ENCODE measurements at regions not wholly inside any gene's neighbourhood (a gene's known extent, or its start where the extent isn't known, plus 50 kb on each side); places are given as distances from the start of the nearest gene placed in this dataset.

DNA sequence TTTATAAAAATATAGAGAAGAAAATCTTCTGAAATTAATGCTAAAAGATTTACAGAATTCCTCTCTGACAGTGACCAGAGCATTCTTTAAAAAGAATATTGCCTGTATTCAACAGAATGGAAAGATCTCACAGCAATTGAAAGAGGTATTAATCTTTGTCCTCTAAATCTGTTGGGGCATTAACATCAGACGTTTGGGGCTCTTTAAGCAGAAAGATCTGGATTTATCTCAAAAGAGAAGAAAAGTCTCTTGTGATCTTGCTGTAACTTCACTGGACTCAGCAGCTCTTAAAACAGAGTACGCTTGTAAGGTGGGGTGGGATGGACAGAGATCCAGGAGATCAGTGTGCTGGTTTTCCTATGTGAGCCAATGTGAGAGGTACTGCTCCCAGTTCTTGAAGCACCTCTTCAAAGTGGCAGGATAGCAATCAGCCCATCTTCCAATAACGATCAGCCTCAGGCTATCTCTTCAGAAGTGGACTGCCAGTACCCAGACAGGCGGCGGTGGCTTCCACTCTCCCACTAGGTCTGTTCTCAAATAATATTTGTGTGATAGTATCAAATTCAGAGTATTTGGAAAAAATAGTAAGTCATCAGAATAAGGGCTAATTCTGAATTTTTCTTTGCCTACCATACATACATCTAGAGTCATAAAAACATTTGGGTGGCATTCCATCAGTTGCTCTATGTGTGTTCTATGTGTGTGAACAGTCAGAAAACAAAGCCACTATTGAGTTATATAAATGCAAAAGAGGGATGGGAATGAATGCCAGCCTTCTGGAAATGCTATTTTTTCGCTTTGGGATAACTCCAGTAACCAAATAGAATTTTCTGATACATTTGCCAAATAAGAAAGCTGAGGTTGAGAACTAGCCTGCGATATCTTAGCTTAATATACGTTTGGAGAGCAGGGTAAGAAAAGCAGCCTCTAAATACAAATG, 237.4 kb upstream of the RGS6 start:
- no peak for DNase-seq

DNA sequence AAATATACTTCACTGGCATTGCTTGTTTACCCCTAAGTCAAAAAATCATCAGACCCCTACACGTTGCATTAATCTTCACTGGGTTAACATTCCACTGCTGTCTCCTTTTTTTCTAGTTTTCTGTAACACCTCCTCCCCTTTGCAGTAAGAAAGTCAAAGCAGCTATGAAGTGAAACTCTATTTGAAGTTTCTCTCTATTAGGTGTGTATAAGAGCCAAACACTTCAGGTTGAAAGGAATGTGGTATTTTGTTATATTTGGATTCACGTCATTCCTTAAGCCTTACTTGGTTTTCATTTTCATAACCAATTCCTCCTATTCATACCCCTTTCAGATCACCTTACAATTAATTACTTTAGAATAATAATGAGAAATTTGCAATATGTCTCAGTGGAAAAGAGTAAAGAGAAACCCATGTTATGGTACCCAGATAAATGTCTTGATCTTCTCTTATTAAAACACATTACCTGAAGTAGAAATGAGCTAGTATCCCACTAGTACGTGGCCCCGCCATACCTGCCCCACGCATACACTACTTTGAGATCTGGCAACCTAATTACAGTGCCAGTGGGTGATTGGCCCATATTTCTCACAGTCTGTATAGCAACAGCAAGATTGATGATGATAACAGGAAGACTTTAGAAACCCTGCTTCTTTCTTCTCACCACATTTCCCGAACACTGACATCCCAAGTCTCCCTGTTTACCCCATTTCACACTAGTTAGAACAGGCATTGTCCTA, 236.4 kb upstream of the RGS6 start:
- no peak for DNase-seq

DNA sequence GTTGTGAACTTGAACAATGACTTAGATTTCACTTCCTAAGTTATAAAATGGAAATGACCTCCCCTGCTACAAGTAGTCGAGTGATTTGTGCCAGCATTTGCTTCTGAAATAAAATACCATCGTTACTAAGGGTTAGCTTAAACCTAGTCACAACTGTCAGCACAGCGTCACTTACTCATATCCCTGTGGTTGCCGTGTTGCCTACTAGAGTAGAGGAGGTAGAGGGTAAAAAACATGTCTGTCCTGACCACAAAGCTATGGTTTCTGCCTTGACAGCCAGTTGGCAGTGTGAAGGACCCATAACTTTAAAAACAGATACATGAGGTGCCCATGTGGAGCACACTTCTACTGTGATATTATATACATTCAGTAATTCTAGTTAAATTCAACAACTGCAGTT, 234.2 kb upstream of the RGS6 start:
- no peak for DNase-seq

DNA sequence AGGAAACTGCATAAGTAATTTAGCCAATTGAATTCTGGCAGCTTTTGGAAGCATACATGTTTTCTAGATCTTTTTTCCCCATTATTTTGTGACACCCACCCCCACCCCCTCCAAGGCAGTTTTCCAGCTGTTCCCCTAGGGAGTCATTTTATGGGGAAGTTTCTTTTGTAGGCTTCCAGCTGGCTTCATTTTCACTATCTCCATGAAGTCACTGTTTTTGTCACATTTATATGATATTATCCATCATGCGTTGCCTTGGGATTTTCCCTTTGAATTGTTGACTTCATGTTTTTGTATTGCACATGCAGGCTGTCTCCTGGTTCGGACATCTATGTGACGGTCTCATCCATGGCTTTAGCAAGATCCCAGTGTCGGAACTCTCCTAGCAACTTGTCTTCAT, 233.6 kb upstream of the RGS6 start:
- DNase-seq: no peak

DNA sequence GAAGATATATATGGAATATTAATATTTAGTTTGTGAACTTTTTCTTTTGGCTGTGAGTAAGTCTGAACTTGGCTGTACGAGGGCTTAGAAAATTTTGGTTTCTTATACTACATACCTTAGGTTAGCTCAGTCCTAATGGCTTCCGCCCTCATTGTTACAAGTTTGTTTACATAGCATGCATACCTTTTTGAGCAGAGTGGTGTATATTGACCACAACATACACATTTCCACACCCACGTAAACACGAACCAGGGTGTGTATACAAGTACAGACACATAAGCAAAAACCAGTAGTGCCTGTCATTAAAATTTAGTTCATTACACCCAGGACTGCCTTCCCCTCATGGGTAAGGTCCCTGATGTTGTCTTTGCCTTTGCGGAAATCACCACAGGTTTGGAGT, 230.2 kb upstream of the RGS6 start:
- no peak for DNase-seq

DNA sequence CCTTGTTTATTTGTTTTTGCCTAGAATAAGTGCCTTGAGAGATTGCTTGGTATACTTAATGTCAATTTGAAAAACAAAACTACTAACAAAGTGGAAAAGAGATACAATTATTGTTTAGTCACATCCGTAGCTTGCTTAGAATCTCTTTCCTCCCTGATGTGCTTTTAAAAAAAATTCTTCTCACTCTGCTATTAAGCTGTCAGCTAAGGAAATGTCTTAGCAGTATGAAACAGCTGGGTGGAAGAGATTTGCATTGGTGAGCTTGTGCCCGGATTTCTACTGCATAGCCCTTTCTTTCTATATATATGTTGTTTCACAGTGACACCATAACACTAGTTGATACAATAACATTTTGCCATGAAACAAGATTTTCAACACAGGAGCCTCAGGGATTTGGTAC, 229.4 kb upstream of the RGS6 start:
- no peak for DNase-seq

DNA sequence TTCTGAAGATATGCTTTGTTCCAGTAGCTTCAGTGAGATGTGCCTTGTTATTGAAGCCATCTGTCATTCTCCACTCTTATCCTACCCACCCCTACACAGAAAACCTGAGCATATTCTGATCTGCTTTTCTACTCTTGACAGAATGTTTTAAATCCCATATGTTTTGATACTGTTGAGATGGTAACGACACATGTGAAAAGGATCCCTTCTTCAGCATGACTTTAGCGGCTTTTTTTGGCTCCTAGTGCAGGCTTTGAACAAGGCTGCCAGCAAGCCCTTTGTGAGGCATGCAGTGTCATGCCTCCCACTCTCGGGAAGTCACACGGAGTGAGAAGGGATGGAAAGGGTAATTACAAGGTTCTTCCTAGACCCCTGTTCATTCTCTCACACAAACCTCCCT, 228.8 kb upstream of the RGS6 start:
- DNase-seq: no peak

DNA sequence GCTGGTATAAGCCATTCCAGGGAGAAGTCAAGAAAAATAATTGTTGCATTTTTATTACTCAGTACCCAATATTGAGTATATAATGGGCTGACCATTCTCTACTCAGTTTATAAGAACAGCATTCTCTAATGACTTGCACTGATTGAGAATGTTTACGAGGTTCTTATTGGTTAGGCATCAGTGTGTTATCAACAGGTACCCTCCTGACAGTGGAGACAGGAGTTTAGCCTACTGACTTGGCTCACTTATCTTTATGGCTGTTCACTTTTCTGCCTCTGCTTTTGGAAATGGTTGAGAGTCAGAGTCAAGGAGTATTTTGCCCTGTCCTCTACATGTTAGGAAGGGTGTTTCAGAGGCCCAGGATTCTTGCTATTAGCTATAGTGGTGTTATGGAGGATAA, 228.0 kb upstream of the RGS6 start:
- no peak for DNase-seq

DNA sequence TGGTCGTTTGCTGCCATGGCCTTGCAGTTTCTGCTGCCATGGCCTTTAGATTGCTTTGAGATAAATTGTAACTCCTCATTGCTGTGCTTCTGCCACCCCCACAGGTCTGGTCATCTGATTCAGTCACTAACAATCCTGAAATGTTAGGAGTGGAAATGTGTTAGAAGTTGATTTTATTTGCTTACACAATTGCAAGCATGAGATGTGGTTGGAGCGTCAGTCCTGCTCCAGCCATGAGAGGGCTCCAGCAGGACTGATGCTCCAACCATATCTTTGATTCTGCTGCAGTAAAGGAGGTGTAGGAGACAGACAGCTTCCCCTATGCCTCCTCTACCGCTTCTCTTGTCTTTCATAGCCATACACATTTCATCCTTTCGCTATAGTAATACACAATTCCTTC, 226.8 kb upstream of the RGS6 start:
- DNase-seq: no peak

DNA sequence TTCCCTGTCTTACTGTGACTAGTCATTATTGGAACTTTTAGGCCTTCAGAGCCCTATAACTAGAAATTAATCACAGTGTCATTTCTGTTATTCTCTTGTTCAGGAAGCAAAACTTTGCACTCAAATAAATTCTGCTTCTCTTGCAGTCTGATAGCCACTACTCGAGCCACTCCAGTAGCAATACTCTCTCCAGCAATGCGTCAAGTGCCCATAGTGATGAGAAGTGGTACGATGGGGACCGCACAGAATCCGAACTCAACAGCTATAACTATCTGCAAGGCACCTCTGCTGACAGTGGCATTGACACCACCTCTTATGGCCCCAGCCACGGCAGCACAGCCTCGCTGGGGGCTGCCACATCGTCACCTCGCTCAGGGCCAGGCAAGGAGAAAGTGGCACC, 223.2 kb upstream of the RGS6 start:
- DNase-seq: no peak

DNA sequence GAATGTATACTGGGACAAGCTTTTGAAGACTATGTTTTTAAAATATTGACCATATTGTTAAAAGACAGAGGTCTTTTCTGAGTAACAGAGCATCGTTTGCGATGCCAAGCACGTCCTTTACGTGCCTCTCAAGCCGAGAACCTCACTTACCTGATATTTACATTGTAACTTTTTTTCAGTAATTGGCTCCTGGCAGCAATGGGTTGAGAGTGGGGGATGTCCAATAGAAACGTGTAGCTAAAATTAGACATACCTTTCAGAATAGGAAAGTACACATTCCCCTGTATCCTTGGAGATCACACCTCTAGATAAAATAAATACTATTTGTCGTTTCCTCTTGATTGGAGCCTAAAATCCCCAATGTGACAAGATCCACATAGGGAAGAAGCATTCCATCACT, 222.2 kb upstream of the RGS6 start:
- DNase-seq: no peak

DNA sequence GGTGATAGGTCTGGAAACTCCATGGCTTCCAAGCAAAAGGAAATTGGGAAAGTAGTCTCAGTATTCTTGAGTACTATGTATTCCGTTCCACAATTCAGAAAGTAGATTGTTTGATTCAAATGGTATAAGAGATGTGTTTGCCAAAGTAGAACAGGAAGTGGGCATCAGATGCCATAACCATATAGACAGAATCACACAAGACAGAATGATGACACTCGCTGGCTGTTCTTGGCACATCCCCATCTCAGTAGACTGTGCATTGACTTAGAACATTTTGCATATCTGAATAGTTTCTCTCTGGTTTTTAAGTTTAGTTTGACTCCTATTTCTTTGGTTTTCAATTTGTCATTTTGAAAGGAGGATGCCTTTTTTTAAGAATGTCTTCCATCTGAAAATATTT, 221.1 kb upstream of the RGS6 start:
- no peak for DNase-seq

DNA sequence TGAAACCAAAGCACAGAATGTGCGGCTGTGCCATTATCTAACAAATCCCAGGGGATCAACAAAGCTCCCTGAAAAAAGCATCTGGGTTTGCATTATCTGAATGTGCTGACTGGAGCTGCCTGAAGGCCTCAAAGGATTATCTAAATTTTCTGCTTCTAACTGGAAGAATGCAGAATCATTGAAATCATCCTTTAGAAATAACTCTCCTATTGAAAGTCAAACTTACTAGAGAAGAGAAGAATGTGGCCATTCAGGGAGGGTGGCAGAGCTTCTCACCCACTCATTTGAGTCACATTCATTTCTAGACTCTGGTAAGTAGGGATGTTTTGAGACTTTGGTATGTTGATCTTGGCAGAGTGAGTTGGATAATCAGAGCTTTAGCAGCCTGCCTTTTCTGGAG, 220.6 kb upstream of the RGS6 start:
- DNase-seq: no peak

DNA sequence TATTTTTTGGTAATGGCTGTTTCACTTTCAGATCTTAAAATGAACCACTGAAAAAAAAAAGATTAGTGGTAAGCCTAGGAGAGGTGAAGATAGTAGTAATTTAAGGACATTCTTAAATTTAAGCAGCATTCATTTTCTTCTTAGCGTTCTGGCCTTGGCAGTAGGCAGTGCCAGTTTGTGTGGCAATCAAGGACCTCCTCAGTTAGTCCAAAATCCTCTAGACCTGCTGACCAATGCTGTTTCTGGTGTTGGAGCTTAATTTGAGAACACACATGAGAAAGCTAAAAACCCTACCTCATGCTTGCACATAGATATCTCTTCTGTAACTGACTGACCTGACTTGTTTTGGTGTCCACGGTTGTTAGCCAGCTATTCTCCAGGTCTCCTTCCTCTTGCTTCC, 219.8 kb upstream of the RGS6 start:
- DNase-seq: no peak

DNA sequence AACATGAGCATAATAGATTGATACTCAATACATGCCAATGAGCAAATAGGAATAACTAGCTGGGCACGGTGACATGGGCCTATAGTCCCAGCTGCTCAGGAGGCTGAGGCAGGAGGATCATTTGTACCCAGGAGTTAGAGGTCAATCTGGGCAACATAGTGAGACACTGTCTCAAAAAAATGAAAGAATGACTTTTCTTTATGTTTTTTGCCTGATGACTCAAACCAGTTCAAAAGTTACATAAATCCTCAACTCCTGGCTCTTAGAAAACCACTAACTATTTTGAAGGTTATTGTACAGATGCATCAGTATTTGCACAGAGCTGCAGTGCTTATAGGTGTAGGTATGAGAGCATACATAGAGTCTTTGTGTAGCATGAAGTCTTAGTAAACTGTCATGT, 219.2 kb upstream of the RGS6 start:
- DNase-seq: no peak

DNA sequence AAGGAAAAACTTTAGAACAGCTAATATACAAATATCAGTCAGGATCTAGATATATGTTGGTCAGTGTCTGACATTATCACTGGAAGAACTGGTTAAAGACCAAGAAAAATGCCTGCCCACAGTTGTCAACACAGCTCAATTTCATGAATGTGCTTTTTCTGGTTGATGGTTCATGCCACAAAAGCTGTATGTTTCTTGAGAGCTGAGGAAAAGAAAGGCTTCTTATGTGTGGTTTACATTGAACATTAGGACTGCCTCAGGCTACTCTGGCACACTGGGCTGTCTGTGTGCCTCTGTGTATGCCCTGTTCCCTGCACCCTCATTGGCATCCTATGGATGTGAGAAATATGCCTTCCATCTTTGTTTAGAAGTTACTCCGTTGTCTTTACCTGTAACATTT, 218.8 kb upstream of the RGS6 start:
- DNase-seq: no peak

DNA sequence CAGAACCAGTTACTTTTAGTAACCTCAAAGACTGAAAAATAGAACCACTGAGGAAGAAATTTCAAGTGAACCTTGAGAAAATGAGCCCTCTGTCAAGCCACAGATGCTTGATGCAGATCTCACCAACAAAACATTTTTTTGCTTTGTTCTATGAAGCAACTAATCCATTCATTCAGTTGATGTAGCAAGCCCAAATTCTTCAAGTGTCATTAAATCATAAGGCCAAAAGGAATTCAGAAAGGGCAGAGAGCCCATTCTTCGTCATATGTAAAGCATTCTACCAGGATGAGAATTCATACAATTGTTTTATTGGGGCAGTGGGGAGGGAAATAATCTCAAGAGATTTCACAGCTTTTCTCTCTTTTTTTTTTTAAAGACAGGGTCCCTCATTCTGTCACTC, 218.0 kb upstream of the RGS6 start:
- no peak for DNase-seq

DNA sequence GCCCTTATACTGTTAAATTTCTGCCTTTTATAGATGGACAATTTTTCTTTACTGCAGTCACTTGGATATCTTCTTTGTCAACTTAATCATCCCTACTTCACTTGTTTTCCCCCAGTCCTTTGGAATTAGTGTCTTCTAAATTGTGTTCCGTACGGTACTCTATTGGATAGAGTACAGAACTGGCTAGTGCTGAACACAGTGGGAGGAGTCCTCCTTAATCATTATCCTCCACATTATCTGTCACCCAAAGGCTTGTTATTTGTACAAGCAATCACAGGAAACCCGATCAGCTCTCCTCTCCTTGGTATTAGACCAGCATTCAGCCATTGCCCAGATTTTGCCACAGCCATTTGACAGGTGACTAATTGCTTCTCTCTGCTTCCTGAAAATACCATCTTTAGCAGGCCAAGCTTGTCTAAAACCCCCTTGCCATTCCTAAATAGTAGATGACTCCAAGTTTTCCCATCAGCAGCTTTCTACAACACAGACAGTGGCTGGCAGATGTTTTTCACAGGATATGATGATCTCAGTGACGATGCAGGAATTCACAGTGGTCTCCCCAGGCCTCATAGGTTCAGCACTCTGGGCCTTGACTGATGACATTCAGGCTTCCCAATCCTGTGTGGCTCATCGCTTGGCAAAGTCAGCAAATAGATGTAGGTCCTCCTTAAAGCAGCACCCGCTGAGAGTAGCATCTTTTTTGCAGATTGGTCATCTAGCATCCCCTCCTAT, 216.0 kb upstream of the RGS6 start:
- DNase-seq: no peak

DNA sequence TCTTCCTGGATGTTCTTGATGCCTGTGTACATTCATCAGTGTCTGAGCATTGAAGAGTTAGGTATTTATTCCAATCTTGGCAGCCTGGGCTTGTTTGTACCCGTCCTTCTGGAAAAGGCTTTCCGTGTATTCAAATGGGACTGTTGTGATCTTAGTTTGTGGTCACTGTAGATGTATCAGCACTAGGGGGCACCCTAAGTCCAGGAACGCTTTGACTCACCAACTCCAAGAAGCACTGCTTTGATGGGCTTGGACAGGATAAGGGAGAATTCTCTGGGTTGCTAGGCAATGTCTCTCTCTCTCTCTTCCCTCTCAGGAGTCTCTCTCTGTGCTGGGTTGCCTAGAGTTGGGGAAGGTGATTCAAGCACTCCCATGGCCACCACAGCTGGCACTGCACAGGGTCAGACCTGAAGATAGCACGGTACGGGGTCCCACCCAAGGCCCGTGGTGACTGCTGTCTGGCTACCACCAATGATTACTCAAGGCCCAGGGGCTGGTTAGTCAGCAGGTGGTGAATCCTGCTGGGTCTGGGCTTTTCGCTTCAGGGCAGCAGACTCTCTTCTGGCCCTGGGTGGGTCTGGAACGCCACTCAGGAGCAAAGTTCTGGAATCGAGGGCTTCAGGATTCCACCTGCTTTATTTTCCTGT, 211.1 kb upstream of the RGS6 start:
- DNase-seq: peak; percentile 77

DNA sequence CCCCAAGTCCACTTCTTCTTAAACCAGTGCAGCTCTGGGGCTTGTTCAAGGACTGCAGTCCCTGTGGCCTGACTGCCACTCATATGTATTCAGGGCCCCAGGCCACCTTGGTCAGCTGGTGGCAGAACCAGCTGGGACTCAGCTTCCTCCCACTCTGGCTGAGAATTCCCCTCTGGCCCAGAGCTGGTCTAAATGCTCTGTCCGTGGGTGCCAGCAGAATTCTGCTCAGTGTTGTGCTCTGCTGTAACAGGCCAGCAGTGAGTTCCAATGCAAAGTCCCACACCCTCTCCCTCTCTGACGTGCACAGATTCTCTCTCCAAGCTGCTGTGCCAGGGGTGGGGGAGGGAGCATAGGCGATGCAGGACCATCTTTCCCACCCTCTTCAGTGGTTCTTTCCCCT, 210.4 kb upstream of the RGS6 start:
- no peak for DNase-seq

DNA sequence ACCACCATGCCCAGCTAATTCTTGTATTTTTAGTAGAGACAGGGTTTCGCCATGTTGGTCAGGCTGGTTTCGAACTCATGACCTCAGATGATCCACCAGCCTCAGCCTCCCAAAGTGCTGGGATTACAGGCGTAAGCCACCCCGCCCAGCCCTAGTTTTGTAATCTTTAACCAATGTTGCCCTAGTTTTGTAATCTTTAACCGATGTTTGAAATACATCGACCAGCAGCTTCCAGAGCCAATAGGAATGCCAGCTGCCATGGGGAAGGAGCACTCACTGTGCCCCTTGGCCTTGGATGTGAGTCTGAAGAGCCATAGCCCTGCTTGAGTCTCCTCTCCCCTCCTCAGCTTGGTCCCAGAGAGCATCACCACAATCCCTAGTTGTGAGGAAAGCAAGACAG, 209.3 kb upstream of the RGS6 start:
- no peak for DNase-seq

DNA sequence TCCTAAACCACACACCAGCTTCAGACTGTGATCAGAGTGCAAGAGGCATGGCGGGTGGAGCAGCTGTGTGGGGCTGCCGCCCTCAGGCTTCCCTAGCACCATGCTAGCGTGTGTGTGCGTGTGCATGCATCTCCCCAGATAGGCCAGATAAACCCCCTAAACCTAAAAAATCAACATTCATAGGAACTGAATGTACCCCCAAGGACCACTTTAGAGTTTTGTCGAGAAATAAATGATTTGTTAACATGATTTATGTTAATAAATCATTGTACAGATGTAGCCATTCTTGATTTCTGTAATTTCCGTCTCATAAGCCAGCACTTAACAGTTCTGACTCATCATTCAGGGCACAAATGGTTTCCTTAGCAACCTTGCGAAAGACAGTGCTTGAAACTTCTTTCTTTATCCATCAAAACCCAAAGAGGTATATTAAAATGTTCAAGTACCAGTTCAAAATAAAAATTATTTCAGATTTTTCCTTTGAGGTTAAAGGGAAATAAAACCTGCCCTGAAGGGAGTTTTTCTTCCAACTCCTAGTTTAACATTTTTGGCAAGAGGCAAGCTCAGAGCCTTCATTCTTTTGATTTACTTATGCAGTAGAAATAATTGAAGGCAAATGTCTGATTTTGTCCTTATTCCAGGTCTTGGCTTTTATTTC, 206.2 kb upstream of the RGS6 start:
- no peak for DNase-seq

DNA sequence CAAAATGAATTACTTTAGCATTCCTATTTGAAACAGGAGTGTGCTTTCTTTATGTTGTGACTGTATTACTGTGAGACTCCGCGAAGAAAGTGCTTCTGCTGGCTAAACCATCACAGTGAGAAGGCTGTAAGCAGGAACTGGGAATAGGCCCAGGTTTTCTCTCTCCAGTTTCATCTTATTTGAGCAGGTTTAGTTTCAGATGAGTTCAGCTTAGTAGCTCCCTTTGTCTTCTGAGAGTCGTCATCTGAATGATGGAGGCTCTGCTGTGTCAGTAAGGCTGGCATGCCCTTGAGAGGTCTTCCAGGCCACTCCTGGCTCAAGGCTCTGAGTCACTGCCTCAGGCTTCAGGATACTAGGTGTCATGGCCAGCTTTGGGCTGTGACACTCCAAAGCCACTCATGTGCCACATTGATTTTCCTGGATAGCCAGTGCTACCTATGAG, 205.6 kb upstream of the RGS6 start:
- no peak for DNase-seq
